Islet of Langerhans (tissue), 1 donor: ENCODE measurements at regions not wholly inside any gene's neighbourhood (a gene's known extent, or its start where the extent isn't known, plus 50 kb on each side); places are given as distances from the start of the nearest gene placed in this dataset.

Source experiments
- FAIRE-seq: peaks from one replicate; lab custom pipeline; 2011; peaks lifted over from hg19 to GRCh38; lab: Jason Lieb, UNC

DNA sequence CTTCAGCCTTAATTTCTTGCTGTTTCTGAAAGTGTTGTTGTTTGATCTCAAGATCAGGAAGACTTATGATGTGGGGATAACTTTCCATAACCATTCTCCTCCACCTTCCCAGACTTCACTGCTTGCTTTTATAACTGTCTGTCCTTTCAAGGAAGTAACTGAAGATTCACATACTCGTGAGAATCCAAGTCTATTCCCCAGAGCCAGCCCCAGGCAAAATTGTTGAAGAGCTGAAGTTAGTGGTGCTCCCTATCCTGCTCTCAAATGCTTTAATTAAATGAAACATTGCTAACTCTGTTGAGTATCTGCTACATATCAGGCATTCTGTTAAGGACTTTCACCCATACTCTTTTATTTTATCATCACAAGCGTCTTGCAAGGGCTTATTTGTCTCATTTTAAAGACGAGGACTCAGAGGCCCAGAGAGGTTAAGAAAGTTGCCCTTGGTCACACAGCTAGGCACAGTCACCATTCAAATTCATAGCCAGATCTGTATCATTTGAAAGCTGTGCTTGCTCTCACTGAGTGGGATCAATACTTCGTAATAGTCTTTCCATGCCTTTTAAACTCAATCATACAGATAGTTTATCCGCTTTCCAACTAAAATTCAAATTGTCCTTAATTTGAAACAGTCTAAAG lies 189.8 kb upstream of the TCF4 start:
- FAIRE-seq = no peak

DNA sequence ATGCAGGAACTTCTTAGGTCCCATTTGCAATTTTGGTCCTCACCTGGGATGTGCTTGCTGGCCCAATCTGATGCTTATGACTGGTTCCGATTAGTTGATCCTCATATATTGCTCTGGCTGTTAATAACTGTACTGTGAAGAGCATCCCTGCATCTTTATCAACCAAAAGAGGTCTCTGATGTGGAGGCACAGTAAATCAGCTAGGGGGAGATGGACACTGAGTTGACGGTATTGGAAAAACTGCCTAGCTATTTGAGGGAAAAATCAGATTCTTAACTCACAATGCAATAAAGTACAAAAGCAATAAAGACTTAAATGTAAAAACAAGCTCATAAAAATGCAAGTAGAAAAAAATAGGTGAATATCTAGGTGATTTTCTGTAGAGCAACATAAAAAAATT lies 188.0 kb upstream of the TCF4 start:
- no peak for FAIRE-seq

DNA sequence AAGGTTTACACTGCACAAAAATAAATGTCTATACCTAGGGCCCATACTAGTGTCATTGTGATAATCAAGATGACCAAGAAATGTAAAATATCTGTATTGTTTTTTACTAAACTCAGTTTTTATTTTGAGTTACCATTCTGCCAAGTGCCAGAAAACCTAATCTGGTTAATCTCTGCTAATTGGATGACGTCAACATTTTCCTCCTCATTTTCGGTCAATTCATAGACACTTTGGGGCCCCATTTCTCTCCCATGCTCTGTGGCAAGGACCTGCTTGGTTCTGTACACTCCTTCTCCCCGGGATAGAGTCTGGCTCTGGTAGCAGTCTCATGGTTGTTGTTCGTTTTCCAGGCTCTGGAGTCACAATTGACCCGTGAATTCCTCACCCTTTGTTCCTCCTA lies 186.5 kb upstream of the TCF4 start:
- FAIRE-seq = no peak

DNA sequence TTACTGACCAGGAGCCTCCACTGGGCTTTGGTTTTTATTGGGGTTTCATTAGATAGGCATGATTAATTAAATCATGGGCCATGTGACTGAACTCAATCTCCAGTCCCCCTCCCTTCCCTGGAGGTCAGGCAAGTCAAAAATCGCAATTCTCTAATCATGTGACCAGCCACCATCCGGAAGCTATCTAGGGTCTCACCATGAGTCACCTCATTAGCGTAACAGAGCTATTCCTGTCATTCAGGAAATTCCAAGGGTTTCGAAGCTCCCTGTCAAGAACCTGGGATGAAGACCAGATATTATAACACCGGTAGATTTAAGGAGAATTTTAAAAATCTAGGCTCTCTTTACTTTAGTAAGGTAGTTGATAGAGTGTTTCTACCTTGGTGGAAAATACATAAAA lies 180.3 kb upstream of the TCF4 start:
- no peak for FAIRE-seq

DNA sequence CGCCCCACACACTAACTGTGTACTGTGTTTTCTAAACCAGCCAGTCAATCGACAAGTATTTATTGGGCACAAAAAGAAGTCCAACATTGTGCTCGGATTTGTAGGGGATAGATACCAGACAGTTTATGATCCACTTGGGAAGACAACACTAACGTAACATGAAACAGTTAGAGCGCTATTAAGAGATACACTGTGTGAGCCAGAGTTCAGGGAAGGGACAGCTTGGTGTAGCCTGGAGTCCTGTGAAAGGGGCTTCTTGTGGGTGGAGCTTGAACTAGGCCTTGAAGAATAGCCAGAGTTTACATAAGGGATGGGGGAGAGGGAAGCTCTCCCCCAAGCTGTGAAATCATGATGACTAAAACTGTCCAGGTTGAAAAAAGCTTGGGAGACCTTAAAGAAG lies 176.4 kb upstream of the TCF4 start:
- FAIRE-seq = no peak

DNA sequence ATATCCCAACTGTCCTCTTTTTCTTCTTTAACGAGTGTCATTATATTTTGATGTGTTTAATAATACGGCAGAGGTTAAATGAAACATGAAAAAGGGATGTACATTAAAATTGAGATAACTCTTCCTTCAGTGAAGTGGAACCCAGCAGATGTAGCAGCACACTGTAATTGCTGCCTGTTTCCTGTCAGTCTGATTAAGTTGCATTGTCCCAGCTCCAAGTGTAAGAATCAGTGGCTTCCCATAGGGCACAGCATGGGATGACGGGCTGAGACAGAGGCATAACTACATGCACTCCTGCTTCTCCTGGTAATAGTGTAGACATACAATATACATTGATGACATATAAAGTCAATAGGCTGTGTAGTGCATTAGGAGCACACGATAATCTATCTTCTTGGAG lies 175.8 kb upstream of the TCF4 start:
- FAIRE-seq = no peak

DNA sequence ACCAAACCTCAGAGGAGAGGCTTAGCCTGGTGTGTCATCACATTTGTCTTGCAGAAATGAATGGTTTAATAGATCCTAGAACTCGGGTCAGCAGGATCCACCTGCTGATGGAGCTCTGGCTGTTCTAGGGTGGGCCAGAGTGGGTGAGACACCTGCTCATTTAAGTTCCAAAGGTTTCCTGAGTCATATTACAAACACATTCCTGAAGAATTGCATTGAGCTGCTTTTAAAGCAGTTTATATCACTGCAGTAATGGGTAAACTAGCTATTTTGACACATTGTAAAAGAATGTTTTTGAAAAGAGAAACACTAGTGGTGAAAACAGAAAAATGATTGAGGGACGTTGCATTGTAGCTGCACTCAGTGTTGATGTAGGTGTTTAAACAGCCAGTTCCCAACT lies 175.3 kb upstream of the TCF4 start:
- no peak for FAIRE-seq

DNA sequence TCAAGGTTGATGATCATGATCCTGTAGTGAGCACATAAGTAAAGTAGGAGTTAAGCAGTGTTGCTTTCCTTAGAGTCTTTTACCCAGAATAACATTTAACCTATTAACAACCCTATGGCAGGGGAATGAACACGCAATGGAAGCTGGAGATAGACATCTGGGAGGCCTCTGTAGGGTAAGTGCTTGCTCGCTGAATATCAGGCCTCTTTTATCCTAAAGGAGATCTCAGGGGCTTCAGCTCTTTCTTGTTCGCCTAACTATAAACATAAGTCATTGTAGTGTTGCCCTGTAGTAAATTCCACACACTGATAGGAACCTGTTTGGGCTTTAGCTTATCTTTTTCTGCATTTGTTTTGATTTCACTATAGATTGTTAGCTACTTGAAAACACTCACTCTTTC lies 174.4 kb upstream of the TCF4 start:
- FAIRE-seq = no peak

DNA sequence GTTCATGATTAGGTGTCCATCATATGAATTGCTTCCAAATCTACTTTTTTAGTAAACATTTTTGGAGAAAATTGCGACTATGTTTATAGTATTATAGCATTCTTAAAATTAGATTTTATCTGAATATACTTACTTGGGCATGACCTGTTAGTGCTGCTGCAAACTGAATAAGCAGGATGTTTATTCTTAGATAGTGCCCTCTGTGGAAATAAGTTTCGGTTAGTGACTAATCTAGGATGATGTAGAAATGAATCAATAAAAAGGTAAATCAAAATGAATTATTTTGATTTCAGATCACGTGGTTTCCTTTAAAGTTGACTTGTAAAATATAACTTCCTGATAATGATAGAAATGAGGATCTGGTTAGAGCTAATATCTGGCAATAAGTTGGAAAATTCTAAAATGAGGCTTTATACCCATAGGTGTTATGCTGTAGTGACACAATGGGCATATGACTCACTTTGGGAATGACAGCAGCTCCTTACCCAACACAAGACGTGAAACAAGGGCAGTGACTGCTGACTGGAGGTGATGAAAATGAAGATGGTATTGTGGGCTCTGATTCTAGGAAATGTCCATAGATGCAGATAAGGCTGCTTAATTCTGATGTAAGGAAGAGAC lies 165.8 kb upstream of the TCF4 start:
- peak; percentile 41 for FAIRE-seq

DNA sequence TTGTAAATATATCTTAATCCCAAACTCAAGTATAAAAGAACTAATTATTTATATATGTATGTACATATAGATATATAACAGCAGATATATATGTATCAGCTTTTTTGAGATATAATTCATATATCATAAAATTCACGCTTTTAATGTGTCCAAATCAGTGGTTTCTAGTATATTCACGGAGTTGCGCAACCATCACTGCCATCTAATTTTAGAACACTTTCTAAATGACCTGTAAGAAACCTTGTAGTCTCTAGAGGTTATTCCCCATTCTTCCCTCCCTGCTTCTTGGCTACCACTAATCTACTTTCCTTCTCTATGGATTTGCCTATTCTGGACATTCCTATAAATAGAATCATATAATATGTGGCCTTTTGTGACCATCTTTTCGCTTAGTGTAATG lies 163.5 kb upstream of the TCF4 start:
- no peak for FAIRE-seq

DNA sequence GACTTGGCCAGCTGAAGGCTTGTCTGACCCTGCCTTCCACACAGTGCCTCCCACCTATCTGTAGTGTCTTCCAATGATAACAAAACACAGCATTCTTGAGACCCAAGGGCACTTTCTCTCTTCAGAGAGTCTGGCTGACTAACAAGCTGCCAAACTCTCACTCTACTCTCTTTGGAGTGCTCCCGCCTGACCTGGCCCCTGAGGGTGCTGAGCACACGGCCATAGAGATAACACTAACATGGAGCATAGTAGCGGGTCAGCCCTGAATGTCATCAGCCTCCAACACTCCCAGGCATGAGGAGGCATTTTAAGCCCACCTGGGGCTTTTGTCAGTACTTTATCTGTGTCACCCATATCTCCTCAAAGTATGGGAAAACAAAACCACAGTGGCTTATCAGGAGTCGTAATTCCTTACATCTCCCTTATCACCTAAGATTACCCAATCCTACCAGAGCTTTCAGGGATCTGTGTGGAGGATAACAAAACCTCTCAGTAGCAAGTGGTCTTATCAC lies 160.3 kb upstream of the TCF4 start:
- no peak for FAIRE-seq

DNA sequence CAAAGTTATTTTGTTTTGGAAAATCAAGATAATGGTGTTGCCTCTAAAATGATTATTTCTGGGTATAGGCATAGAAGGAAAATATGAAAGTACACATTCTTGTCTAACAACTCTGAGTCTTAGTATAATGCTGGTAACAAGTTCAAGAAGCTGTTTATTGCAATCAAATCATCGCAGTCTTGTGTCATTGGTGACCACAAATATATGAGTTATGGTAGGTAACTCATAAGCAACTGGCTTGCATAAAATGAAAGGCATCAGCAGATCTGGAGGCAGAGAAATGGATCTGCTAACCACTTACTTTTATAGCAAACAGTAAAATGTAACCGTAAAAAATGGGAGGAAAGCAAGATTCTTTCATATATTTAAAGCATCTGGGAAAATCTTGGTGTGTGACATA lies 156.2 kb upstream of the TCF4 start:
- FAIRE-seq = no peak

DNA sequence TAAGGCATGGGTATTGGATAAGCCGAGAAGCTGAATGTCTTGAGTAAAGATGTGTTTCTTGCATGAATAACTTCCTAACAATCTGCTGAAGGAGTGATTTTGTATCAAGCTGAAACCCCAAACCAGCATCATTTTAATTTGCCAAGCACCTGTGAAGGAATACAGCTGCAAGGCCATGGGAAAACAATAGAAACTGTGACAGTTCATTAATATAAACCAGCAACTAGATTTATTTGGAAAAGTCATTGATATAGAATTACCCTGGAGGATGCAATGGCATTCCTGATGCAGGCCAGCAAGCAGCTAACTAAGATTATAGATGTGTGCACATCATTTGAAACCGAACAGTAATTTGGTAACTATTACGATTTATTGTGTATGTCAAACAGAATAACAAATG lies 155.7 kb upstream of the TCF4 start:
- no peak for FAIRE-seq

DNA sequence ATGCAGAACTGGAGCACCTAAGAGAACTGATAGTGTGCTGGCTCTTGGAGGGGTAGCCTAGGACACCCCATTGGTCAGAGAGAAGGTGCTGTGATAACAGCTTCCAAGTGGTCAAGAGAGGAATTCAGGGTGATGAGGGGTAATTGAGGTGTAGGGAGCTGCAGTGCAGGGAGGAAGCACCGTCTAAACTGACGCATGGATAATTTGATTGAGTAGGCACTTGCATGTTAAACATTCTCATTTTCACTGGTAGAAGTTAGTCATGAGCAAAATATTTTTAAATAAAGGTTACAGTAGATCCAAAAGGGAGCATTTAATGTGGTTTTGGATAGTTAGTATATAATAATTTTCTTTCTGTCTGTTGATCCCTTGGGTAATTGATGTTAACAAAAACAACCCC lies 155.1 kb upstream of the TCF4 start:
- no peak for FAIRE-seq

DNA sequence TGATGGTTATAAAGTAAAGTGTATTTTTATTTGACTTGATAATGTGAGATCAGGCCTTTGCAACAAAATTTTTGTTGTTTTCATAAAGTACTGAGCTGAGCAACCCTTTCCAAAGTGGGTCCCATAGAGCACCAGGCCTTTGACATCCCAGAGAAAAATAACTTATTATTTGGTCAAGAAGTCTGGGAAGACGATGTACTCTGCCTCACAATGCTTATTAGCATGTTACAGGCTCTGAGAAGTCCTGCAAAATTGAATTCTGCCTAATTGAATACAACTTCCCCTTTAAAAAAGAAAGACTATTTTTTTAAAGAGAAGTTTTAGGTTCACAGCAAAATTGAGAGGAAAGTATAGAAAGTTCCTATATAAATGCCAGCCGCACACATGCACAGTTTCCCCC lies 151.5 kb upstream of the TCF4 start:
- FAIRE-seq = no peak

DNA sequence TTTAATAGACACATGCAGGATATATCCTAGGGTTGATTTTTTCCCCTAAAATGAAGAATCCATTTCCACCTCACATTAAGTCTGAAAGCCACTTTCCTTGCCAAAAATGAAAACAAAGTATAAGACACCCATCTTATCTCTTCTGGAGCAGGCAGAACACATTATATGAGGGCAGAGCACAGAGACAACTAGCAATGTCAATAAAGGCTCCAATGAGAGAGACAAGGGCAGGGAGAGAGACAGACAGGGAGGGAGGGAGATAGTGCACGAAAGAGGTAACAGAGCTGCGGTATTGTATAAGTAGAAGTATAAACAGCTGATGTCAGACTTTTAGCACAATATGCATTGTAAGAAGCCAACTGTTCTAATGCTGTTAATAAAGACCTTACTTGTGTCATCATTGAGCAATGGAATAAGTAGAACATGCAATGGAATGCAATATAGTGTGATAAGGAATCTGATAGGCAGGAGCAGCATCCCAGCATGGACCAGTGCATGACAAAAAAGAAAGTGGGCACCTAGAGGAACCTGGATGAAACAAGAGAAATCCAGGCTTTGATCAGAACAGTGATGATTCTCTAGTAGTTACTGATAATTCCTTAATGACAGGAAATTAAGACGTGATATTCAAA lies 150.6 kb upstream of the TCF4 start:
- FAIRE-seq = no peak

DNA sequence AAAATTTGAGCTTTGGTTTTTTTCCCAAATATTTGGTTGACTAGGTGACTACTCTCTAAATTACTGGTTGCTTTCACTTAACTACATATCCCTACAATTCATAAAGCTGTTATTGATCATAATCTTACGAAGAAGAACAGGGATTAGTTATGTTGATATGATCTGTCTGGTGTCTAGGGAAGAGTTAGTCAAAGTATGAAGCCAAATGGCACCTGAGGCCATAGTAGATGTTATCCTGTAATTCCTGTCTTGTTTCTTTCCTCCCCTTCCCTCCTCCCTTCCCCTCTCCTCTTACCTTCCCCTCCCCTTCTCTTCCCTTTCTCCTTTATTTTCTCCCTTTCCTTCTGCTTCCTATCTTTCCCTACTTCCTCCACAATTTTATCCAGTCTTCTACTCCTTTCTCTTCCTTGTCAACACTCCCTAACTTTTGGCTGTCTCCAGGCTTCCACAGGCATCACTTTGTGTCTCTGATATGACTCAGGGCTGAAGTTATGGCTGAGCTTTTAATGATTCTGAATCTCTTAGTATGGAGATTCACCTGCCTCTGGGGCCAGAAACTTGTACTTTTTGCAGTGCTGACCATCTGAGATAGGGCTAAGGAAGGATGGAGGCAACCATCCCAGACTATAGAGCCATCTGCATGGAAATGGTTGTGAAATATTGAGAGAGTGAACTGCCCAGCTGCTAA lies 149.9 kb upstream of the TCF4 start:
- no peak for FAIRE-seq

DNA sequence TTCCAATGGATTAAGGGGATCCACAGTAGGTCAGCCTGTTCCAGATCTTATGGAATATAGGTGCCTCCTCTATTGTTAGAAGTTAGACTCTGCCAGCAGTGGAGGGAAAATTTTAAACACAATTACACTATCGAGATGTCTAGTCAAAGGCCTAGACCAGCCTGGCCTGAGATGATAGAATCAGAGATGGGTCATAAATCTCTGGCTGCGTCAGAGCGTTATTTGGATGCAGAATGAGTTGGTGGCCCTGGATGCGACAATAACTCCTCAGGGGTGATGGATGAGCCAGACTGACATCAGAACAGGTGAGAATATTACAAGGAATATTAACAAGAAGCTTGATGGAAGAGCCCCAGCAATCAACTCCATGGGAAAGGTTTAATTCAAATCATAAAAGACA lies 149.3 kb upstream of the TCF4 start:
- no peak for FAIRE-seq

DNA sequence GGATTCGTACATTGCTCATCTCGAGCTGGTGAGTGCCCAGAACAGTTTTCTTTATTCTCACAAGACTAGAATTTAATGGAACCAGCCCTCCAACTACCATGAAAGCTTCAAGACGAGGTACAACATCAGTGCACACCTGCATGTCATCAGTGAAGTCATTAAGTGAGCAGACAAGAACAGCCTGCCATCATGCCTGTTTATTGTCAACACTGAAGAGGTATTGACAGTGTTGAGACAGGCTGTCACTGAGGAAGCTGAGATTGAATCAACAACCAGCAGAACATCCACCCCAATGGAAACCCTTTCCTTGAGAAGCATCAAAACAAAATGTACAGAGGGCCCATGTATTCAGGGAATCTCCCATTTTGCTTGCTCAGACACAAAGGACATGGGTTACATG lies 148.0 kb upstream of the TCF4 start:
- FAIRE-seq = no peak

DNA sequence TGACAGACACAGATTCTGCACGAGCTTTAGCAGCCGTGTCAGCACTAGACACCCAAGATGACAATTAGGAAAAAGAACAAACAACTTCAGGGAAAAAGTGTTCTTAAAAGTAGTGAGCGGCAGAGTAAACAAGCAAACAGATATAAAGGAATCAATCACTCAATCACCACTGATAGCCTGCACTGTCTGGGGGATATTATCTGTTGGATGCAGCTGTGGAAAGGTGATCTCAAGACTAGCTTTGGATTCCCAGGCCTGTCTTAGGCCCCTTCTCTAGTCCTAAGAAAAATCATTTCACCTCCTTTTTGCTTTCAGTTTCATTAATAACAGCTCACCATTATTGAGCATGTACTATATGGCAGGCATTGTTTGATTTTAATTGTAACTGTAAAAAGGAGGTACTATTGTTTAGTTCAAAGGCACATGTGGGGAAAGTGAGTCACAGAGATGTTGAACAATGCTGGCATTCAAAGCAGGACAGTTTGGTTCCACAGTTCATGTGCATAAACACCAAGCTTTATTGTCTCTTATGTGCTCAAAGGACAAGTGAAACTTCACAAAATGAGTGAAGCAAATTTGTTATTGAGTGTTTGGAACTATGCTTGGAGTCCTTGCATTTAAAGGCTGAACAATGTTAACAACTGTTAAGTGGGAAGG lies 147.3 kb upstream of the TCF4 start:
- no peak for FAIRE-seq

DNA sequence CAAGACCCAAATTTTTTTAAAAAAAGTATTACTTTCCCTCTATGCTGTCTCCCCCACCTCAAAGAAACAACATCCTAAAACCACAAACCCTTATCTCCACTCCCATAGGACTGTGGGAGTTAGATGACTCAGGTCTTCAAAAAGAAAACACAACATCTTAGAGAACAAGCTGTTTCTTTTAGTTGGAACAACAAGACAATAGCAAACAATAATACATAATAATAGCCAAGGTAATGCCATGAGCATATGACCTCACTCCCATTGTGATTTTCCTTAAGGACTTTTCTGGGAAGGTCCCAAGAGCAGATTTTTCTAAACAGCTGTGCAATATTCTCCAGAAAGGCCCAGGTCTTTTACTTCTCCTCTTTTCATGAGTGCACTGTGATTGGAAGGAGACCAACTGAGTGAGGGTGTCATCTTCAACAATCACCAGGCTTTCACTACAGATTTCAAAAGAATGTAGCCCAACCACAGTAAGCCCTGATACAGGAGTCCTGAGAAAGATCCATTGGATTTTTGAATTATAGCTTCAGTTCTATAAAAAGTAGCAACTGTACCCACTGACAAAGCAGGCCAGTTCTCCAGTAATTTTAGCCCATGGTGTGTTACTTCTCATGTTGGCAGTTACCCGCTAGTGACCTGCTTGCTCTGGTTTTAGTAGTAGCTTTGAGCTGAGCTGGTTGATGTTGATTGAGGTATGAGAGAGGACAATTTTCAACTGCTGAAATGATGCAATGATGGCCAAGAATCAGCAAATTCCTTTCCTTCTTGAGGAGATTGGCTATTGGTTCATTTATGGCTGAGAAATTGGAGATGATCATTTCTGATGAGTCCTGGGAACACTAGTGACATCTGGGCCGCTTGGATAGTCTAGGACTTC lies 144.5 kb upstream of the TCF4 start:
- no peak for FAIRE-seq

DNA sequence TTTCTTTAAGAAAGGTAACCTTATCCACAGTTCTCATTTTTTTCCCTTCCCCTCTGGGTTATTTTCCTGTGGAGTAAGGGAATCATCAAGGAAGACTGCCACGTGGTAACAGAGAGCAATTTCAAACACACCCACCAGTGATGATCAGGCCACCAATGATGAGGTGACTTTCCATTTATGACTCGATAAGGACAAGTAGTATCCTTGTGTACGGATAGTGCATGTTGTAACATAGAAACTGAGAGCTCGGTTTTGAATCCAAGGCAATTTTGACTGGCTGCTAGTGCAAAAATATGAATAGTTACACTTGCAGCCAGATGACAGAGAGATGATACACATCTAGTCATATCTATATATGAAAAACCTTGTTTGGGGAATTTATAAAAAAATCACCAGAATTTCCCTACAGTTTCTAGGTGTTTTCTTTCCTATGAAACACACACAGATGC lies 143.6 kb upstream of the TCF4 start:
- FAIRE-seq = no peak
